Keratinocyte (primary cell): ENCODE measurements at regions not wholly inside any gene's neighbourhood (a gene's known extent, or its start where the extent isn't known, plus 50 kb on each side); places are given as distances from the start of the nearest gene placed in this dataset.

Experiments used
- DNase-seq: peaks from one replicate; pipeline ENCODE4 v3.0.0-alpha.2; 2011; ENCODE audit warnings: low read depth, missing footprints, low spot score
- FAIRE-seq: peaks from 2 replicates; lab custom pipeline; 2011; peaks lifted over from hg19 to GRCh38; lab: Jason Lieb, UNC
- H2AFZ ChIP-seq: 2 replicates; pipeline ENCODE4 v1.6.0; 2012; ENCODE audit warnings: low read length, control low read depth, inconsistent platforms; ENCODE audit not compliant: control insufficient read depth
- H3K27ac ChIP-seq: 2 replicates; pipeline ENCODE4 v1.5.1; 2011; ENCODE audit warnings: low read length; ENCODE audit not compliant: control insufficient read depth, insufficient read depth
- H3K27me3 ChIP-seq: 3 replicates; pipeline ENCODE4 v1.6.0; 2011; ENCODE audit warnings: low read length; ENCODE audit not compliant: control insufficient read depth, insufficient read depth; ENCODE audit errors: extremely low read depth
- H3K36me3 ChIP-seq, 2 experiments: 2 replicates in 1 of 2; 3 replicates in 1 of 2; pipeline ENCODE4 v1.5.1; 2011; ENCODE audit warnings: low read length in 2 of 2, mild to moderate bottlenecking in 1 of 2; ENCODE audit not compliant: control insufficient read depth in 2 of 2, insufficient read depth in 2 of 2; ENCODE audit errors: extremely low read depth in 1 of 2
- H3K4me1 ChIP-seq: 3 replicates; pipeline ENCODE4 v1.5.1; 2011; ENCODE audit warnings: low read length; ENCODE audit not compliant: control insufficient read depth, insufficient read depth; ENCODE audit errors: extremely low read depth
- H3K4me2 ChIP-seq: 3 replicates; pipeline ENCODE4 v1.6.0; 2011; ENCODE audit warnings: low read depth, low read length; ENCODE audit not compliant: control insufficient read depth, insufficient read depth; ENCODE audit errors: extremely low read depth
- H3K4me3 ChIP-seq, 3 experiments: fragments of 200-600 bp in 1 of 3; sonication (generic) in 1 of 3; 2 replicates in 2 of 3; 3 replicates in 1 of 3; pipeline ENCODE4 v1.5.1; 2011 to 2016; ENCODE audit warnings: low read length in 3 of 3, mild to moderate bottlenecking in 3 of 3, control low read depth in 2 of 3, inconsistent platforms in 1 of 3, low read depth in 1 of 3, mixed read lengths in 1 of 3, mixed run types in 1 of 3, moderate library complexity in 1 of 3; ENCODE audit not compliant: control insufficient read depth in 2 of 3, insufficient read depth in 2 of 3; ENCODE audit errors: extremely low read depth in 1 of 3
- H3K79me2 ChIP-seq: 2 replicates; pipeline ENCODE4 v1.6.0; 2012; ENCODE audit warnings: low read length; ENCODE audit not compliant: control insufficient read depth, insufficient read depth
- H3K9ac ChIP-seq: 3 replicates; pipeline ENCODE4 v1.6.0; 2011; ENCODE audit warnings: low read length; ENCODE audit not compliant: control insufficient read depth, insufficient read depth; ENCODE audit errors: extremely low read depth
- H3K9me1 ChIP-seq: 3 replicates; pipeline ENCODE4 v1.6.0; 2011; ENCODE audit warnings: low read length; ENCODE audit not compliant: control insufficient read depth, insufficient read depth; ENCODE audit errors: extremely low read depth
- H3K9me3 ChIP-seq: 2 replicates; pipeline ENCODE4 v1.5.1; 2012; ENCODE audit warnings: low read depth, low read length; ENCODE audit not compliant: control insufficient read depth
- H4K20me1 ChIP-seq: 3 replicates; pipeline ENCODE4 v1.6.0; 2011; ENCODE audit warnings: low read length; ENCODE audit not compliant: control insufficient read depth, insufficient read depth; ENCODE audit errors: extremely low read depth
- EZH2 ChIP-seq: IDR thresholded peaks from one replicate; pipeline ENCODE4 v1.6.1; 2012; ENCODE audit warnings: inconsistent platforms, mild to moderate bottlenecking, low read length, moderate library complexity
- dilution Hi-C: fragments of 300-500 bp; cut with MboI; formaldehyde crosslinking; loops from one replicate; pipeline ENCODE4 v1.7.0; 2020; ENCODE audit warnings: low sequenced_read_pairs; ENCODE audit not compliant: extremely low pct_ligation_motif_present
- TF ChIP-seq, protein P1 (sequence below), 3 experiments: IDR thresholded peaks in 1 of 3; conservative IDR thresholded peaks in 1 of 3; optimal IDR thresholded peaks in 1 of 3; 2 replicates in 2 of 3; 3 replicates in 1 of 3; pipeline versions ENCODE3 to v1.5.1; 2011; ENCODE audit warnings: low read length in 3 of 3, mild to moderate bottlenecking in 3 of 3, moderate library complexity in 2 of 3, control low read depth in 1 of 3, inconsistent platforms in 1 of 3; ENCODE audit not compliant: insufficient read depth in 2 of 3; ENCODE audit errors: extremely low read depth in 1 of 3

DNA sequence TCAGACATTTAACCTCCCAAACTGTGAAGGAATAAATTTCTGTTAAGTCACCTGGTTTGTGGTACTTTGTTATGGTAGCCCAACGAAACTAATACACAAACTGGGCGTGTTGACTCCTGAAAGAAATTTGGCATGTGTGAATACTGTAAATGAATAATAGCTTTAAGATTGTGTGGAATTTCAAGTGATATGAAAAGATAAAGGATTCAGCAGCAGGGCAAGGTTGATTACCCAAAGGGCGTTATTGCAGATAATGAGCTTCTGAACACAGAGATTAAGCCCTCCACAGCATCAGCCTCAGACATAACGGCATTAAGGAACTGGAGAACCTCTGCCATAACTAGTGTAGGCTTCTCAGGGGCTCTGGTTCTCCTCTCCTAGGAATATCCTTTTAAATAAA is 451.5 kb upstream of the NECTIN3 start:
- Histone ChIP-seq H3K9me1 (no peaks in the 10 kb centered on the region), H3K27me3 (no peaks in the 10 kb centered on the region), H3K4me1 (no peaks in the 10 kb centered on the region), H3K9me3 (no peaks in the 10 kb centered on the region), H3K27ac (no peak overlapping the region), H3K4me2 (no peak overlapping the region), H2AFZ (no peak overlapping the region), H3K4me3 (no peak overlapping the region), H3K36me3 (no peaks in the 10 kb centered on the region), H3K9ac (no peak overlapping the region), H3K79me2 (no peaks in the 10 kb centered on the region), H4K20me1 (no peaks in the 10 kb centered on the region)
- DNase-seq (no peak), FAIRE-seq (no peak)
- dilution Hi-C loops: no loop called here
- no peak for TF ChIP-seq EZH2
- TF ChIP-seq, protein P1, sequence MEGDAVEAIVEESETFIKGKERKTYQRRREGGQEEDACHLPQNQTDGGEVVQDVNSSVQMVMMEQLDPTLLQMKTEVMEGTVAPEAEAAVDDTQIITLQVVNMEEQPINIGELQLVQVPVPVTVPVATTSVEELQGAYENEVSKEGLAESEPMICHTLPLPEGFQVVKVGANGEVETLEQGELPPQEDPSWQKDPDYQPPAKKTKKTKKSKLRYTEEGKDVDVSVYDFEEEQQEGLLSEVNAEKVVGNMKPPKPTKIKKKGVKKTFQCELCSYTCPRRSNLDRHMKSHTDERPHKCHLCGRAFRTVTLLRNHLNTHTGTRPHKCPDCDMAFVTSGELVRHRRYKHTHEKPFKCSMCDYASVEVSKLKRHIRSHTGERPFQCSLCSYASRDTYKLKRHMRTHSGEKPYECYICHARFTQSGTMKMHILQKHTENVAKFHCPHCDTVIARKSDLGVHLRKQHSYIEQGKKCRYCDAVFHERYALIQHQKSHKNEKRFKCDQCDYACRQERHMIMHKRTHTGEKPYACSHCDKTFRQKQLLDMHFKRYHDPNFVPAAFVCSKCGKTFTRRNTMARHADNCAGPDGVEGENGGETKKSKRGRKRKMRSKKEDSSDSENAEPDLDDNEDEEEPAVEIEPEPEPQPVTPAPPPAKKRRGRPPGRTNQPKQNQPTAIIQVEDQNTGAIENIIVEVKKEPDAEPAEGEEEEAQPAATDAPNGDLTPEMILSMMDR (optimal IDR thresholded peaks at IDR 0.05 in 1 of 3, IDR thresholded peaks at IDR 0.05 in 1 of 3, conservative IDR thresholded peaks at IDR 0.05 in 1 of 3; ENCODE audit: extremely low read depth in 1 of 3, insufficient read depth in 2 of 3, low read length in 3 of 3): no peak

DNA sequence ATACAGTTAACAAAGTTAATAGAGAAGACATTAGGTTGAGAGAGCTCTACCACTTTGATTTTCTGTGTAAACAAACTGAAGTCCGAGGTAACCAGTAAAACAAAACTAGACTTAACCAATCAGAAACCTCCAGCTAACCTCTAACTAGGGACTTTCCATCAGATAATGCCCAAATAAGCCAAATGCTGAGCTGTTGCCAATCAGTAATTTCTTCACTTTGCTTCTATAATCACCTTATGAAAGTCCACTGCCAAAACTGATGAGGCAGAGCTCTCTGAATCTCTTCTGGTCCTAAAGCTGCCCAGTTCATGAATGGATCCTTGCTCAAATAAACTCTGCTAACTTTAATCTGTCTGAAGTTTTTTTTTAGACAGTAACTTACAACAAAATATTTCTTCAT is 448.0 kb upstream of the NECTIN3 start:
- H3K36me3 ChIP-seq: no peaks in the 10 kb centered on the region
- H3K9ac ChIP-seq: no peak overlapping the region
- no peaks in the 10 kb centered on the region for H3K4me1 ChIP-seq
- no peaks in the 10 kb centered on the region for H3K27me3 ChIP-seq
- no peak for TF ChIP-seq EZH2
- TF ChIP-seq, protein P1 (optimal IDR thresholded peaks at IDR 0.05 in 1 of 3, IDR thresholded peaks at IDR 0.05 in 1 of 3, conservative IDR thresholded peaks at IDR 0.05 in 1 of 3; ENCODE audit: extremely low read depth in 1 of 3, insufficient read depth in 2 of 3, low read length in 3 of 3): no peak
- H3K4me2 ChIP-seq: no peak overlapping the region
- DNase-seq (no peak), FAIRE-seq (no peak)
- H3K27ac ChIP-seq: no peak overlapping the region
- no peaks in the 10 kb centered on the region for H4K20me1 ChIP-seq
- no peaks in the 10 kb centered on the region for H3K9me1 ChIP-seq
- no peaks in the 10 kb centered on the region for H3K79me2 ChIP-seq
- no peak overlapping the region for H3K4me3 ChIP-seq
- no peak overlapping the region for H2AFZ ChIP-seq
- dilution Hi-C loops: no loop called here
- H3K9me3 ChIP-seq: no peaks in the 10 kb centered on the region
